ENCODE measurements at regions not wholly inside any gene's neighbourhood (a gene's known extent, or its start where the extent isn't known, plus 50 kb on each side); places are given as distances from the start of the nearest gene placed in this dataset.

DNA sequence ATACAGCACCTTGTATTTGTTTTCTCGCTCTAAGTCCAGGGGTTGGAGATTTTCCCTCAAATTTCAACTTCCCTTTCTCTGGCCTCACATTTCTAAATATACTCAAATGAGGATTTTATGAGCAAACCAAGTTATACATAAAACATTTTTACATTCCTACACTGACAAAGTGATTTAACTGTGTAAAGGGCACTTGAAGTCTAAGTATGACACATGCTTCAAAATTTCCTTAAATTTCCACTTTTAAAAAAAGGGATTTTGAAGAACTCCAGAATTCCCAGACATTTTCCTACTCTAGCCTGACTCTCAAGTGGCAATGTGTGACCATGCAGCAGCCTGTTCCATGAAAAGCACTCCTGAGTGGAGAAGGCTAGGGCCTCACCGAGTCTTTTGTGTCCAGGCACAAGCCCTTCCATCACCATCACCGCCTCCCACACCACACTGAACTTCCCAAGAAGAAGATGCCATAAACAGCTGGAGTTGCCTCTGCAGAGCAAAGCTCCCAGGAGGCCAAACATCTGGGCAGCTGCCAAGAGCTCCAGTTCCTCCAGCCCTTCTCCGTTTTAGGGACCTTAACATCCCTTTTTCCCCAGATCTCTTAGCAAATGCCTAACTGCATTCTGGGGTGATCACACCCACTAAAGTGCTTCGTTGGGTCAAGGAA, 68.9 kb downstream of the NCR2 start:
- no peaks in the 10 kb centered on the region for H3K4me1 Mint-ChIP-seq
- H3K27me3 Mint-ChIP-seq: peaks cover 16% of the 10 kb centered on the region
- H3K4me3 Mint-ChIP-seq: no peak overlapping the region
- H3K36me3 Mint-ChIP-seq (ENCODE audit: low read depth): no peaks in the 10 kb centered on the region
- no peak for DNase-seq
- no peak for ATAC-seq
- peaks cover 5% of the 10 kb centered on the region for H3K9me3 Mint-ChIP-seq
- H3K27ac Mint-ChIP-seq: no peak overlapping the region

DNA sequence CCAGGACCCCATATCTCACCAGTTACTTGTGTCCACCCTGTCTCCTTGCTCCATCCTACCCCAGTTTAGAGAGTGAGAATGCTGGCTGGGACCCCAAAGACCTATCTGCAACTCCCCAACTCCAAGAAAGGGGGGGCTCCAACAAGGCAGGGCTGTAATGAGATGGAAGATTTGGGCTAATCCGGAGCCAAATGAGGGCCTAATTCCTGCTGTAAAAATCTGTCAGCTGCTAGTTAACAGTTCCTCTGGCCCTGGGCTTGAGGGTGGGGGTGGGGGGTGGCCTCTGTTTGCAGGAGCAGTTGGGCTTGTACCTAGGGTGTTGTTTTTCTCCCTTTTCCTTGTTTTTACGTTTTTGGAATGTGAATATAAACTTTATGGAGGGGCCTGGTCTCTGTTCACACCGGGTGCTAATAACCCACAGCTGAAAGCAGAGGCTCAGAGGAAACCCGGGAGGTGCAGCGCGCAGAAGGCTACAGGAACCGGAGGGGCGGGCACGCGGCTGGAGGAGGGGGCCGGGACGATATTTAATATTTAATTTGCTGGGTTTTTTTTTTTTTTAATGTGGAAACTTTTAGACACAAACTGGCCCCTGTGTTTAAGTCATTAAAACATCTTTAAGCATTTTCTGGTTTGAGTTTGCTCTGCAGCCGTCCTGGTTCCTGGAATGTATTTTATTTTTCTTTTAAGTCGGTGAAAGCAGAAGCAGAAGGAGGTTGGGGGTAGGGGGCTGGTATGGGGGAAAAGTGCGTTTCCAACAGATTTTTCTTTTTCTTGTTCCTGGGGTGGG, 70.7 kb downstream of the NCR2 start:
- Mint-ChIP-seq H3K36me3 (ENCODE audit: low read depth) (no peaks in the 10 kb centered on the region), H3K27me3 (peaks cover 11% of the 10 kb centered on the region), H3K27ac (no peak overlapping the region), H3K4me1 (no peaks in the 10 kb centered on the region), H3K9me3 (peaks cover 5% of the 10 kb centered on the region), H3K4me3 (no peak overlapping the region)
- DNase-seq (no peak), ATAC-seq (no peak)

DNA sequence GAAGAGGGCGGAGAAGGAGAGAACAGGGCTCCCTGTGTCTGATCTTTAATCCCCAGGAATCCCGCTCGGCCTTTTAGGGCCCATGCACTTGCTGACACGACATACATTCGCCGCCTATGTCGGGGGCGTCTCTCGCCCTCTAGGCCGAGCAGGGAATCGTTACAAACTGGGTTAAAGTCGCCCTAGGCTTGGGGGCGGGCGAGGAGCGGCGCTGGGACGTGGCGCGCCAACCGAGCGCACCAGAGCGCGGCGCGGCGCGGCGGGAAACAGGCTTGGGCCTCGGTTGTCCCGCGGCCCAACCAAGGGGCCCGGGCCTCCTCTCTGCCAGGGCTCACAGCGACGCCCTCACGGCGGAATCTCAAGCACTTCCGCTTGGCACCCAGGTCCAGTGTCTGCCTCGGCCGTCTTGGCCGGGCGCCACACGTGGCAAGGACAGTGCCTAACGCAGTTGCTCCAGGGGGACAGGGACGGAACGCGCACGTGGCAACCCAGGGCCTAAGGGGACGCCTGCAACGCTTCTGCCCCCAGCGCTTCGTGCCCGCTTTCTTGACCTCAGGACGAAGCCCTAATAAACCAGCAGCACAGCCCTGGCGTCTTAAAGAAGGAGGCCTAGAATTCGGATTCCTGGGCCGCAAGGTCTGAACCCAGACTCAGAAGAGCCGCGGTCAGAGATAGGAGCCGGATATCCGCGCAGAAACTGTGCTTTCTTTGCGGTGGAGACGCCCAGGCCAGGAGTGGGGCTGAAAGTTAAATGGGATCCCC, 71.5 kb downstream of the NCR2 start:
- DNase-seq (no peak), ATAC-seq (no peak)
- no peaks in the 10 kb centered on the region for H3K4me1 Mint-ChIP-seq
- peaks cover 10% of the 10 kb centered on the region for H3K27me3 Mint-ChIP-seq
- no peak overlapping the region for H3K4me3 Mint-ChIP-seq
- H3K9me3 Mint-ChIP-seq: no peaks in the 10 kb centered on the region
- H3K27ac Mint-ChIP-seq: no peak overlapping the region
- no peaks in the 10 kb centered on the region for H3K36me3 Mint-ChIP-seq (ENCODE audit: low read depth)

DNA sequence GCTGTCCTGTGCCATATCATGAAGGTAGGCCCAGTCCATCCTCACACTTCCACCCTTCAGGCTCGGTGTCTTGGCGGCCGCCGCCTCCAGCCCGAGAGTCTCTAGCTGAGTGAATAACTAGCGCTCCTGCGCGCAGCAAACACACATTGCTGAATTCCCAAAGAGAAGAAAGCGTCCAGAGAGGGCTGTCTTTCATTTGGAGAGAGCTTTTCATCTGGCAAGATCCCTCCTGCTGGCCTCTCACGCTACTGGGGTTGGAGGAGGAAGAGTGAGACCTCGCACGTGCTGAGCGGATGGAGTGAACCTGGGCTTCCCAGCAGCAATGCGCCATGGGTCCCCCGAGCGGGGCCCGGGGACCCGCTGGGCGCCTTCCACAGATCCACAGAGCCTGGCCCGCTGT, 73.2 kb downstream of the NCR2 start:
- Mint-ChIP-seq H3K36me3 (ENCODE audit: low read depth) (no peaks in the 10 kb centered on the region), H3K27ac (no peak overlapping the region), H3K4me3 (no peak overlapping the region), H3K9me3 (no peaks in the 10 kb centered on the region), H3K4me1 (no peaks in the 10 kb centered on the region), H3K27me3 (peaks cover 4% of the 10 kb centered on the region)
- DNase-seq (no peak), ATAC-seq (no peak)

DNA sequence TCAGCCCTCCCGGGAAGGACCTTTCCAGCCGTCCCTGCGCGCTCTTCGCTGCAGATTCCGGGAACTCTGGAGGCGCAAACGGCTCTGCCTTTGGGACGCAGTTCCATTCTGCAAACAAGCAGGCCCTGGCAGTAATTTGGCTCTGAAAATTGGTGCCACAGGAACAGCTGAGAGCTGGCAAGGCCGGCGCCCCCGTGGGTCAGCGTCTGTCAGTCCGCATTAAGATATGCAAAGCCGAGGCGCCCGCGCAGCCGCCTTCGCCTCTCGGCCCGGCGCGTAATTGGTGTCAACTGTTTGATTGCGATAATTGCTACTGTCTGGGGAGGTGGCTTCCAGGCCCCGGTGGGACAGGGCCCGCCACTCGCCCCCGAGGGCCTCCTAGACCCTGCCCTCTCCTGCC, 73.6 kb downstream of the NCR2 start:
- no peak overlapping the region for H3K4me3 Mint-ChIP-seq
- no peaks in the 10 kb centered on the region for H3K4me1 Mint-ChIP-seq
- ATAC-seq: no peak

DNA sequence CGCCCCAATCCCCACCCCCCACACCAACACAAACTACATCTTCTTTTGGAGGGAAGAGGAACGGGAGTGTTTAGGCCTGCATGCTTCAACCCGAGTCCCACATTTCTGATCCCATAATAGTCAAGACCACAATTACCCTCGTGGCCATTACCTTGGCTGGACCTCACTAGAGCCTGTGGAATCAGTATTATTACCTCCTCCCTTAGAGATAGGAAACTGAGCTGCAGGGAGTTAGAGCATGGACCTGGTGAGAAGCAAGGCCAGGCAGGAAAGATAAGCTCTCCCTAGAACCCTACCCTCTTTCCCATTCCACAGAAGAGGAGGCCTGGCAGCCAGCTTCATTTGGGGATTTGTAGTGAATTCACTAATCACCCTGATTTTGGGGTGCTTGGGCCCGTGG, 74.1 kb downstream of the NCR2 start:
- Mint-ChIP-seq H3K27me3 (peaks cover 12% of the 10 kb centered on the region), H3K4me1 (no peaks in the 10 kb centered on the region)

More for the DNA sequence above, 73.6 kb downstream of the NCR2 start:
- H3K27ac Mint-ChIP-seq: no peak overlapping the region
- no peak for DNase-seq
- H3K27me3 Mint-ChIP-seq: peaks cover 8% of the 10 kb centered on the region
- no peaks in the 10 kb centered on the region for H3K36me3 Mint-ChIP-seq (ENCODE audit: low read depth)
- no peaks in the 10 kb centered on the region for H3K9me3 Mint-ChIP-seq

DNA sequence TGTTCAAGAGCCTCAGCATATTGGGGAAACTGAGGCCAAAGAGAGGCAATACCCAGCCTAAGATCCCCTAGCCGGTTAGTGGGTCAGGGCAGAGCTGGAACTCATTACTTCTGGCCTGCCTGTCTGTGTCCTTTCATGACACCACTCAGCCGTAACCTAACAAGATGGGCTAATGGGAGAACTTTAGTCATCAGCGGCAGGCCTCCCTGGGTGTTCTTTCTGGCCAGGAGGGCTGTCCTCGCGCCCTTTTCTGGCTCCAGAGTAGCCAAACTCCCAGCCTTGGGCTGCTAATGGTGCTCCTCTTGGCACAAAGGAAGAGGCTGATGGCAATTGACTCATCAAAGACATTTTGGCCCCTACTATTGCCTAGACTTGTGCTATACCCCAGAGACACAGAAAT, 76.6 kb downstream of the NCR2 start:
- Mint-ChIP-seq H3K9me3 (no peaks in the 10 kb centered on the region), H3K27ac (no peak overlapping the region), H3K27me3 (peaks cover 36% of the 10 kb centered on the region), H3K4me1 (peaks cover 4% of the 10 kb centered on the region), H3K36me3 (ENCODE audit: low read depth) (no peaks in the 10 kb centered on the region), H3K4me3 (no peak overlapping the region)
- DNase-seq: no peak
- ATAC-seq: no peak

More for the DNA sequence above, 74.1 kb downstream of the NCR2 start:
- Mint-ChIP-seq H3K27ac (no peak overlapping the region), H3K4me3 (no peak overlapping the region), H3K36me3 (ENCODE audit: low read depth) (no peaks in the 10 kb centered on the region), H3K9me3 (no peaks in the 10 kb centered on the region)
- DNase-seq: no peak
- no peak for ATAC-seq

DNA sequence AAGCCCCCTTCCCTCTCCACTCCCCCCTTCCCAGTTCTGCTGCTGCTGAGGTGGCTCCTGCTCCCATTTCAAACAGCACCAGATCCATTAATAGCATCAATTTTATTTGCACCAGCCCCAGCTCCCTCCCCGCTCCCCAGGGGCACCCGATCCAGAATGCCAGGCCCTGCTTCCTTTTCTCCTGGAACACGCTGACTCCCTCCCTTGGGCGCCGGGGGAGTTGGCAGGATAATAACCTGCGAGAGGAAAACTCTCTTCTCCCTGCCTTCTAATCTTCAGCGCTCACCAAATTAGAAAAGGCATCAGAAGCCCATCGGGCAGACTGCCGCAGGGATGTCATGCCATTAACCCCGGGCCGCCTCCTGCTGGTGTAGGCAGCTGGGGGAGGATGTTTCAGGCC, 77.8 kb downstream of the NCR2 start:
- Mint-ChIP-seq H3K9me3 (no peaks in the 10 kb centered on the region), H3K27ac (no peak overlapping the region), H3K36me3 (ENCODE audit: low read depth) (no peaks in the 10 kb centered on the region), H3K4me1 (peaks cover 4% of the 10 kb centered on the region), H3K27me3 (peaks cover 47% of the 10 kb centered on the region), H3K4me3 (no peak overlapping the region)
- ATAC-seq (no peak), DNase-seq (no peak)

DNA sequence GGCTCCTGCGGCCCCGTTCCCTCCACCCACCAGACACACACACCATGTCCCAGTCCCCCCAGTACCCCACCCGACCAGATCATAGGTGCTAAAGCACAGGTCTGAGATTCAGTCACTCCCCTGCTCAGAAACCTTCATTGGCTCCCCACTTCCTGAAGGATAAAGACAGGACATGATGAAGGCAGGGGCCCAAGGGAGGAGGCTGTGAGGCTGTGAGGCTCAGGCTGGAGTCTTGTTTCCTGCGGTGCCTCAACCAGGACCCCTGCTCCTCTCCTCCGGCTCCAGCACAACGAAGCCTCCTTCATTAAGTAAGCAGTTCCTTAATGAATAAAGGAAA, 81.1 kb downstream of the NCR2 start:
- DNase-seq: no peak
- no peaks in the 10 kb centered on the region for H3K36me3 Mint-ChIP-seq (ENCODE audit: low read depth)
- ATAC-seq: no peak
- H3K27me3 Mint-ChIP-seq: peaks cover 61% of the 10 kb centered on the region
- peaks cover 3% of the 10 kb centered on the region for H3K9me3 Mint-ChIP-seq
- peaks cover 4% of the 10 kb centered on the region for H3K4me1 Mint-ChIP-seq
- no peak overlapping the region for H3K27ac Mint-ChIP-seq
- no peak overlapping the region for H3K4me3 Mint-ChIP-seq

DNA sequence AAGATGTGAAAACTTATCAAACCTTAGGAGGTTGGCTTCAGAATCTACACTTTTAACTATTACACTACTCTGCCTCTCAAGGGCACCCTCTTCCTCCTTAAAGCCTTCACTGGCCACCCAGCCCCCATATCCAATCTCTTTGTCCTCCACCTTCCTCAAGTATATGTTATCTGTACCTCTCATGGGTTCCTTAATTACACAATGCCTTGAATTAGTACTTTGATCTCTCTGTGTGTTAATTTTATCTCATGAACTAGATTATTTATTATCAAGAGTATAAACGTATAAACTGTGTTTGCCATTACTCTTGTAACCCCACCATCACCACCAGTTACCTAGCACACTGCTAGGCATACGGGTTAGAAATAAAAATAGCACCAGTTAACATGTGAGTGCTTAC, 83.3 kb downstream of the NCR2 start:
- peaks cover 67% of the 10 kb centered on the region for H3K27me3 Mint-ChIP-seq
- H3K9me3 Mint-ChIP-seq: peaks cover 3% of the 10 kb centered on the region
- ATAC-seq (no peak), DNase-seq (no peak)
- H3K4me3 Mint-ChIP-seq: no peak overlapping the region
- H3K4me1 Mint-ChIP-seq: peaks cover 4% of the 10 kb centered on the region
- H3K36me3 Mint-ChIP-seq (ENCODE audit: low read depth): no peaks in the 10 kb centered on the region
- no peak overlapping the region for H3K27ac Mint-ChIP-seq

DNA sequence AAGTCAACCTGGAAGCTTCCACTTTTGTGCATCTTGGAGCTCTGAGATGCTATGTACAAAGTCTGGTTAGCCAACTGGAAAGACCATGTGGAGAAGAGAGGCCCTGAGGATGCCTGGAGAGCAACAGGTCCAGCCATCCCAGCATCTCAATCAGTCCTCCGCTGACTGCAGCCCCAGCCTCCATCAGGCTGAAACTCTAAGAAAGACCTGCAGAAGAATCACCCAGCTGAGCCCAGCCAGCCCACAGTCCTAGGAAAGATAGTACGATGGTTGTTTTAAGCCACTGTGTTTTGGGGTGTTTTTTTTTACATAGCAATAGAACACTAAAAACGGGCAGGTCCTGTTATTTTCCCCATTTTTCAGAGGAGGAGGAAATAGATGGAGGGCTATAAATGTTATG, 84.0 kb downstream of the NCR2 start:
- no peak overlapping the region for H3K27ac Mint-ChIP-seq
- H3K4me3 Mint-ChIP-seq: no peak overlapping the region
- H3K27me3 Mint-ChIP-seq: peaks cover 61% of the 10 kb centered on the region
- ATAC-seq (no peak), DNase-seq (no peak)
- no peaks in the 10 kb centered on the region for H3K36me3 Mint-ChIP-seq (ENCODE audit: low read depth)
- peaks cover 4% of the 10 kb centered on the region for H3K4me1 Mint-ChIP-seq
- H3K9me3 Mint-ChIP-seq: peaks cover 3% of the 10 kb centered on the region

DNA sequence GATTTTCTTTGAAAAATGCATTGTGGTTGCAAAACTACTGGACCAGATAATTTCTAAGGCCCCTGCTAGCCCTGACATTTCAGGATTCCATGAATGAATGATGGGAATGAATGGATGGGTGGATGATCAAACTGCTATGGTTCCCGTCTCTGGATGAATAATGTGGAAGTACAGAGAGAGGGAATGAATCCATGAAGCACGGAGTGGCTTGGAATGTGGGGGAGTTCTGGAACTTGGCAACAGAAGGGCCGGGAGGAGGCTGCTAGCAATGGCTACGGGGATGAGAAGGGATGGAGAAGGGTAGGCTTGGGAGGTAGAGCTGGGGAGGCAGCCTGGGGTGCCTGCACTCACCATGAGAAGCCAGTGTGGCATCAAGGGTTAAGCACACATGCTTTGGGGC, 84.8 kb downstream of the NCR2 start:
- H3K27ac Mint-ChIP-seq: no peak overlapping the region
- no peak for DNase-seq
- peaks cover 3% of the 10 kb centered on the region for H3K9me3 Mint-ChIP-seq
- no peak overlapping the region for H3K4me3 Mint-ChIP-seq
- peaks cover 4% of the 10 kb centered on the region for H3K4me1 Mint-ChIP-seq
- no peak for ATAC-seq
- no peaks in the 10 kb centered on the region for H3K36me3 Mint-ChIP-seq (ENCODE audit: low read depth)
- peaks cover 54% of the 10 kb centered on the region for H3K27me3 Mint-ChIP-seq

DNA sequence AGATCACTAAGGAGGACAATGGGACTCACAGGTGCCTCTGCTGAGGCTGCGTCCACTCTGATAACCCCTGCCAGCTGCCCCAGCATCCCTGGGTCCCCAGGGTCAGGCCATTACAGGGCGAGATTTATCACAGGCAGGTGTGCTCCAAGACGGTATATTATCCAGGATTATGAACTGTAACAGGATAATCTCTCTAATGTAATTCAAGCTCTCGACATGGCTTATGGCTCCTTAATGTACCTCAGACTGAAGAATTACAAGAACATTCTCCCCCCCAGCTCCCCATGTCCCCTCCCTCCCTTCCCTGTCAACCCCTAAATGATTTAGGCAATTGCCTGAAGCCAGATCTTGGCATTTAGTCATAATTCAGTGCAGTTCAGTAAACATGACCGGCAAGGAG, 86.8 kb downstream of the NCR2 start:
- DNase-seq (no peak), ATAC-seq (no peak)
- no peaks in the 10 kb centered on the region for H3K4me1 Mint-ChIP-seq
- H3K36me3 Mint-ChIP-seq (ENCODE audit: low read depth): no peaks in the 10 kb centered on the region
- no peak overlapping the region for H3K27ac Mint-ChIP-seq
- H3K4me3 Mint-ChIP-seq: no peak overlapping the region
- peaks cover 34% of the 10 kb centered on the region for H3K27me3 Mint-ChIP-seq
- H3K9me3 Mint-ChIP-seq: peaks cover 3% of the 10 kb centered on the region

DNA sequence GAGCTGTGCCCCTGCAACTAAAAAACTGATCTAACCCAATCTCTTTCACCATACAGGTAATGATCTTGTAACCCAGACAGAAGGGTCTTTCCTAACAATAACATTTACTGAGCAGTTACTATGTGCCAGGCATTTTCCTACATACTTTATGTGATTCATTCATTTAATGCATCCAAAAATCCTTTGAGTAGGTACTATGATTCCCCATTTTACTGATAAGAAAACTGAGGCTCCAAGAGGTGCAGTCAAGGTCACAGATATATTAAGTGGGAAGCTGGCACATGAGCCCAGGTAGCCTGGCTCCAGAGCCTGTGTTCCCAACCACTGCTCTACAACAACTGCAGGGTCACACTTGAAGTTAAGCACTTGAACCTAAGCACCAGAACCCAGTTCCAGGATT, 87.6 kb downstream of the NCR2 start:
- Mint-ChIP-seq H3K36me3 (ENCODE audit: low read depth) (no peaks in the 10 kb centered on the region), H3K27ac (no peak overlapping the region), H3K4me1 (no peaks in the 10 kb centered on the region), H3K27me3 (peaks cover 28% of the 10 kb centered on the region), H3K4me3 (no peak overlapping the region), H3K9me3 (peaks cover 3% of the 10 kb centered on the region)
- DNase-seq (no peak), ATAC-seq (no peak)
